HG03378 (cell line): ENCODE measurements at regions not wholly inside any gene's neighbourhood (a gene's known extent, or its start where the extent isn't known, plus 50 kb on each side); places are given as distances from the start of the nearest gene placed in this dataset.
"Not testable (repeated sequence)": the region's sequence is repeated elsewhere in the genome, so short reads cannot be mapped to it uniquely, and the experiment has no call there.

ENCODE experiments used
- ATAC-seq: cut with Tn5 transposase; IDR thresholded peaks from one replicate; pipeline ENCODE4 v1.9.1; 2021; ENCODE audit warnings: mild to moderate bottlenecking, moderate library complexity; ENCODE audit not compliant: unreplicated experiment

DNA sequence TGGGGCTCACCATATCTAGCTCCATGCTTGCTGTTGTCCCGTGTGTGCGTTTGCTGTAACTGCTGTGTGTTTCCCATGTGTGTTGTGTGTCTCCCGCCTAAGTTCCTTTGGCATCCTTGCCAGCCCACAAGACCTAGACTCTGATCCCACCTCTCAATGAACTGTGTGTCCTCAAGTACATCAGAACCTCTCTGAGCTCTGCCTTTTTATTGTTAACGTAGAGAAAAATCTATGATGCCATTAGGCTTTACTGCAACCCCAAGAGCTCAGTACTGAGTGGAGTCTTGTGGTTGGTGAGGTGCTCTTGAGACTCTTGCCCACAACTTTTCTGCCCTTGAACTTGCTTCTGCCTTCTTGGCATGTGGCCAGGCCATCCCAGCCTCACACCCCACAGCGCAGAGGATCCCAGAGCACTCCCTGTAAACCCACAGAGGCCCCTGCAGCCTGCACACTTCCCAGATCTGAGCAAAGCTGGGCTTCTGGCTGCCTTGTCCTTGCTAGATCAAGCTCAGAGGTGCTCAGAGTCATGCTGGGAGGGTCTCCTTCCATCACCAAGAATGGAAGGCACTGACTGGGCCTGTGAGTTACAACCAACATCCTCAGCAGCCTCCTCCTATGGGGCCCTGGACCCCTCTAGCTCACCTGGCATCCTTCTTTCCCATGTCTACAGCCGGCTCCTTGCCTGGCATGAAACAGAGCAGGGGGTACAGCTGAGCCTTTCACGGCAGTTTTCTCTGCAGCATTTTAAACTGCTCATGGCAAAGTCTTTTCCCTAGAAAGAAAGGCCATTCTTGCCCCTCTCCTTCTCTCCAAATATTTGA lies 643.4 kb downstream of the ACTR3B start:
- ATAC-seq: no peak

DNA sequence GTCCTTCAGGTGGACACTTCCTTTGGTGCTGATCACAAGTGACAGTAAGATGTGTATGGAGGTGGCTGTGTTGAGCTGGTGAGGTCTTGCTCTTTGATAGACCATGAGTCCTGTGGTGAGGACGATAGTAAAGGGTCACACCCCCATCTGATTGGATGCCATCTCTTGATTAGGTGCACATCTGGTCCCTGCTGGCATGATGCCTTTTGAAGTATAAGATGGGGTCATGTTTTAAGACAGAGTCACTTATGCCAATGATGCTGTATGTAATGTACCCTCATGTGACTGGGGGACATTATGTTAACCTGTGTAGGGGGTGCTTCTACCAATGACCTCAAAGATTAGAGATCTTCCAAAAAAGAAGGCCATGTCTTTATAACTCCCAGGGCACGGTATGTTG lies 644.6 kb downstream of the ACTR3B start:
- ATAC-seq: no peak

DNA sequence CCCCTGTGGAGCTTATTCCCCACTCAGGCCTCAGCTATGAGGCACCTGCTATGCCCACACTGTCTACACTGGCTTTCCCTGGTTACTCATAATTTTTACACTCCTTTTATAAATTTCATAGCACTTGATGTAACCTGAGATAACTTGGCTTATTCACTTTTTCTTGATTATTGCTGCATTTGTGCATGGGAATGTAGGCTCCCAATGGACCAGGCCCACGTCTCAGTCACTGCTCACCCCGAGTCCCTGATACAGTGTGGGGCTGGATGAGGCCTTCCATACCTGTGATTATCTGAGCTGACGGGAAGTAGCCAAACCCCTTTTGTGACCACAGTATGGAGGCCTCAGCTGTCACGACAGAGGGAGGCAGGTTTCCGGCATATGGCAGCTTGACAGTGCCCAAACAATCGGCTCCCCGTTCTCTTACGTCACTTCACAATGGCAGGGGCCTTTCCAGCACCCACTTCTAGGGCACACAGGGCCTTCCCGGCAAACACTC lies 645.3 kb downstream of the ACTR3B start:
- ATAC-seq: no peak

DNA sequence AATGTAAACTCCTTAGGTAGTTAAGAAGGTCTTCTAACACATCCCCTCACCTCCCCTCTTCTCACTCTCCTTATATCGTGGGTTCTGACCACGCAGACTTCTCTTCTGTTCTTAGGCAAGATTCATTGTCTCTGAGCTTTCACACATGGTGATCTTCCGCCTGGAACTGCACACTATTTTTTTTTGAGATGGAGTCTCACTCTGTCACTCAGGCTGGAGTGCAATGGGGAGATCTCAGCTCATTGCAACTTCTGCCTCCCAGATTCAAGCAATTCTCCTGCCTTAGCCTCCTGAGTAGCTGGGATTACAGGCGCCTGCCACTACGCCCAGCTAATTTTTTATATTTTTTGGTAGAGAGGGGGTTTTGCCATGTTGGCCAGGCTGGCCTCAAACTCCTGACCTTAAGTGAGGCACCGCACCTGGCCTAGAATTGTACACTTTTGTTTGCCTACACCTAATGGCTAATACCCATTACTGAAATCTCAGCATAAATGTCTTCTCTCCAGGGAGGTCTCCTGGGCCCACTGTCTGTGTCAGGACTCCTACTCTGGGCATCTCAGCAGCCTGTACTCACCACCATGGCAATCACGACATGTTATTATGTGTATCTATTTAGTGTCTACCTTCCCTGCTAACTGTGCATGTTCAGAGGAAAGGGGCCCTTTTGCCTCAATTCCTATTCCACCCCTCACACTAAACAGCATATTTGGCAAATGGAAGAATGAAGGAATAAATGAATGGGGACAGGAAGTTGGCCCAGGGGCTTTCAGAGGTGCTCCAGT lies 646.3 kb upstream of the DPP6 start:
- ATAC-seq: no peak

DNA sequence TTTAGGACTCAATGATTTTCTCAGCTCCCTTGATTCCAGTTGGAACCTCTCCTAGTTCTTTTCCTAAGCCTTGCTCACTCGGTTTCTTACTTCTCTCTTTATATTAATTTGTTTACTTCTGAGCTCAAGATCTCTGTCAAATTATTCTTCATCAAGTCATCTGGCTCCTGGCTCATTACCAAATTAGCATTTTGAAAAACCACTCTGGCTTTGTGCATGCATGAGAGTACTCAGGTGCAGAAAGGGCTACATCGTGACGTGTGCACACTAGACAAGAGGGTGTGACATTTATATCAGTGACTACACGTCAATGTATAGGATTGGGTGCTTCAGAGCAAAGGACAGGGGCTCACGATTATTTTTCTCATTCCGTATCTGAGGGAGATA lies 645.7 kb upstream of the DPP6 start:
- no peak for ATAC-seq

DNA sequence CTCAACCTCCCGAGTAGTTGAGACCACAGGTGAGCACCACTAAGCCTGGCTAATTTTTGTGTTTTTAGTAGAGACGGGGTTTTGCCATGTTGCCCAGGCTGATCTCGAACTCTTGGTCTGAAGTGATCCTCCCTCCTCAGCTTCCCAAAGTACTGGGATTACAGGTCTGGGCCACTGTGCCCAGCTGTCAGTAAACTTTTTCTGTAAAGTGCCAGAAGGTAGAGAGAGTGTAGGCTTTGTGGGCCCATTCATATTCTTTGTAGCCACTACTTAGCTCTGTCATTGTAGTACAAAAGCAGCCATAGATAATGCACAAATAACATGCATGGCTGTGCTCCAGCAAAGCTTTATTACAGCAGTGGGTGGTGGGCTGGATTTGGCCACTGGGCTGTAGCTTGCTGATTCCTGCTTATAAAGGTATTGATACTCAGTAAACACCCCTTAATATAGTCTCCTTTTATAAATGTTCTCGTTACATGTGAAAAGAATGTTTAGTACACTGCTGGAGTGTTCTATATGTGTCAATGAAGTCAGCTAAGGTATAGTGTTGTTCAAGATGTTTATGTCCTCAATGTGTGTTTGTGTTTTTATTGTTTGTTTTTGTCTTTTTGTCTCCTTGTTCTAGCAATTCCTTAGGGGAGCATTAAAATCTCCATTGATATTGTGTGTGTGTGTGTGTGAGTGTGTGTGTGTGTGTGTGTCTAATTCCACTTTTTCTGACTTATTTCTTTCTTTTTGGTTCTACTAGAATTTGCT lies 644.7 kb upstream of the DPP6 start:
- ATAC-seq: no peak

DNA sequence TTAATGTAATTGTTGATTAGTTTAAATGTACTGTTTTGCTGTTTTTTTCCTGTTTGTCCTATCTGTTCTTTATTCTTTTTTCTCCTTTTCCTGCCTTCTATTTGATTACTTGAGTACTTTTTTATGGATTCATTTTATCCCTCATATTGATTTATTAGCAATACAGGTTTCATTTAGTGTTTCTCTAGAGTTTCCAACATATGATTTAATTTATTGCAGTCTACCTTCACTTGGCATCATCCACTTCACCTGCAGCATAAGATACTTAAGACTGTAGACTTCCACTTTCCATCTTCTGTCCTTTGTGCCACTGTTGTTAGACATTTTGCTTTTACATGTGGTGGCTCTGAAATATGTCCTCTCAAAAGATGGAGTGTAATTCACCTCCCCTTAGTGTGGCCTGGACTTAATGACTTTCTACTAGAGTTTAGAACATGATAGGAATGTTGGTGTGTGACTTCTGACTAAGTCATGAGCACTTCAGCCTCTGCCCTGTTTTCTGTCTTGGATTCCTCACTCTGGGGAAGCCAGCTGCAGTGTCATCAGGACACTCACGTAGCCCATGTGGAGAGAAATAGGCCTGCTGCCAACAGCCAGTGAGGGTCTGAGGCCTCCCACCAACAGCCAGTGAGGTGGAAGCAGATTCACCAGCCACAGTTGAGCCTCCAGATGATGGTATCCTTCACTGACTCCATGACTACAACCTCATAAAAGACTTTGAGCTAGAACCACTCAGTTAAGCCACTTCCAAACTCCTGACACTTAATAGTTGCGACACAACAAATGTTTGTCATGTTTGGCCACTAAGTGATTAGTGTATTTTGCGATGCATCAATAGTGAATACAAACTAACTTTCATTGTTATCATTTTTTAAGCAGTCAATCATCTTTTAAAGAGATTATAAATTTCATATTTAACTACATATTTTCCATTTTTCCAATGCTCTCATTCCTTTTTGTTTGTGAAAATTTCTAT lies 643.5 kb upstream of the DPP6 start:
- ATAC-seq: no peak

DNA sequence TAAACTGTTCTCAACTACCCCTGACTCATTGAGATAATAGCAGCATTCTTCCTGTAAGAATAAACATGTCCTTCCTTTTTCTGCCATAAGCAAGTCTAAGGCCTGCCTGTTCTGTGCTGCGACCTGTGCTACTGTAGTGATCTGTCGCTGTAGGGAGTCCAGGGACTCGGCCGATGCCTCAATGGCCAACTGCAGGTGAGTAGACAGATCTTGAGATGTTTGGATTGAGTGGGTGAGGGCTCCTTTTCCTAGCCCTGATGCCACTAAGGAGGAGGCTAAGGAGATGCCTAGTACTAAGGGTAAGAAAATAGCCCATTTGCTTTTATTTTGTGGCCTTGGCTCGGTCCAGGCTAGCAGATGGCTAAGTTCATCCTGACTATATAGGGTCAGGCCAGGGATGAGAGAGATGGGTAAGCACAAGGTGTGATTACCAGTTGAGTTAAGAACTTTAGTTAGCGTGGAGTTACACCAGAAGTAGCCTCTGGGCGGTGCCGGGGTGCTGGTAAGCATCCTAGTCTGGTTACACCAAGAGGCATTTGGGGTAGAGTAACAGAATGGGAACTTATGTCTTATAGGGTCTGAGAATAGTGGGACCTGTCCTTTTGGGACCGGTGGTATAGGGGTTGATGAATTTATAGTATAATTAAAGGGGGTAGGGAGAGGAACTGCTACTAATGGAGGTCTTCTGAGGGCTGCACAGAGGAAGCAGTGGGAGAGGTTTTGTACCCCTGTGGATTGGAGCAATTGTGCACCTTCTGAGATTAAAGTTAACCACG lies 642.4 kb upstream of the DPP6 start:
- not testable (repeated sequence) for ATAC-seq

DNA sequence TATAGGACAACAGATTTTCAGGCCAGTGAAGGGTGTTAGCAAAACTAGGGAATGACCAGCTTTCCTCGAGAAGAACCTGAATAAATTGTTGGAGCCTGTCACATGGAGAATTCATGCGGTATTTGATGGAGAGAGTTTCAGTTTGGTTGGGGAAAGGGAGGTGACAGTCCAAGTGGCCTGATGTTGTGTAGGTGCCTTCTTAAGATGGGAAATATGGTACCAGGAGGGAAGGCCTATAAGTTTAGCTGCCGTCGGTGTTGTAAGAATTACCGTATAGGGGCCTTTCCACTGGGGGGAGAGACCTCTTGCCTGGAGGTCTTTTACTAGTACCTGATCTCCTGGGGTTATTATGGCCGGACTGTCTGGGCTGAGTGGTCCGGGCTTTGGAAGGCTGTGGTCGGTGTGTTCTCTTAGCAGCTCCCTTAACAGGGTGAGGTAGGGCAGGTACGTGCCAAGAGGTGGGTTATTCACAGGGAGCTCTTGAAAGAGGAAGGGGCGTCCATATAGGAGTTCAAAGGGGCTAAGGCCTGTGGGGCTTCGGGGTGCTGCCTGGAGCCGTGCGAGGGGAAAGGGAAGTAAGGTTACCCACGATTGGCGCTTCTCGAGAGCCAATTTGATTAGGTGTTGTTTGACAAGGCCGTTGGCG lies 641.1 kb upstream of the DPP6 start:
- not testable (repeated sequence) for ATAC-seq

DNA sequence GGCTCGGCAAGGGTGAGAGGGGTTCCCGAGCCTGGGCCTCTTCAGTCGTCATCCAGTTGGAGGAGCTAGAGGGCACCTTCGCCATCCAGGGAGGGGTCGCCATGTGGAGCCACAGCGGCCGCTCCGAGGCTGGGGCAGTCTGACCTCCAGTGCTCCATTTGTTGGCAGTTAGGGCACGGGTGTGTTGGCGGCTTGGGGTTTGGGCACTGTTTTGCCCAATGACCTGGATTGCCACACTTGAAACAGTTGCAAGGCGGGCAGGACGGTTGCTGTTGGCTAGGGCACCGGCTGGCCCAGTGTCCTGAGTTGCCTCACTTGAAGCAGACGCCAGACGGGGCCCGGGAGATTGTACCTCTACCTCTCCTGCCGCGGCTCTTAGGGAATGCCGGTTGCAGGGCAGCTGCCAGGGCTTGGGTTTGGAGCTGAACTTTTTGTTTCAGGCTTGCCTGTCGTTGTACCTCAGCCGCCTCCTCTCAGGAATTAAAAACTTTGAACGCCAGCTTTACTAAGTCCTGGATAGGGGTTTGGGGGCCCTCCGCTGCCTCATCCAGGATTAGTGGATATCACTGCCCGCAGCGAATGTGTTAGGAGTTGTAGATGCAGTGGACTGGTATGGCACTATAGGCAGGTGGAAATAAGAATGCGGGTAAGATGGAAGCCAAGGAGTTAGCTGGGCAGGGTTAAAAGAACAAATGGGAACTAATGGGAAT lies 639.9 kb upstream of the DPP6 start:
- ATAC-seq: not testable (repeated sequence)

DNA sequence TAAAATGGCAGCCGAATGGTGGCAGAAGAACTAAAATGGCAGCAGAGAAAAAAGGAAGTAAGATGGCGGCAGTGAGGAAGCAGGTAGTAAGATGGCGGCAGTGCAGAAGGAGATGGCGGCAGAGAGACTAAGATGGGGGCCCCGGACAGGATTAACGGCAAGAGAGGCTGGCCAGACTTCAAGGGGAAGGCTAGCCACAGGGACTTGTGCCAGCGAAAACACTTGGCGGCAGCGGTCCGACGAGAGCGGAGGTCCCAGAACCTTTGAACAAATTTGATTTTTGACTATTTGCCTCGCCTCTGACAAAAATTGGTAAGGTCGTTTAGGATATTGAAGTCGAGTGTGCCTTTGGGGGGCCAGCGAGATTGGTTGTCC lies 639.4 kb upstream of the DPP6 start:
- ATAC-seq: not testable (repeated sequence)

DNA sequence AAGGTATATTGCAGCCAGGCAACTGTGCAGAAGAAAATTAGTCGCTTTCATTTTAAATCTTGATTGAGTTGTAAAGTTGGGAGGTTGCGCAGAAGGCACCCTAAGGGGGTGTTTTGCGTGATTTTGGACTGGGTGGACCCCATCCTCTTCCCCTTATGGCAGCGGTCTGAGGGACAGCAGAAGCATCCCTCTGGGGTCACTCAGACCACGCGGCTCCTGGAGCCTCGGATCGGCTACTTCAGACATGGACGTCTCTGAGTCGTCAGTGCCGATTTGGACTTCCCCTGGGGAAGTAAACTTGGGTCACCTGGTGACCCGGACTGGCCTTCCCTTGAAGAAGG lies 639.0 kb upstream of the DPP6 start:
- ATAC-seq: no peak

DNA sequence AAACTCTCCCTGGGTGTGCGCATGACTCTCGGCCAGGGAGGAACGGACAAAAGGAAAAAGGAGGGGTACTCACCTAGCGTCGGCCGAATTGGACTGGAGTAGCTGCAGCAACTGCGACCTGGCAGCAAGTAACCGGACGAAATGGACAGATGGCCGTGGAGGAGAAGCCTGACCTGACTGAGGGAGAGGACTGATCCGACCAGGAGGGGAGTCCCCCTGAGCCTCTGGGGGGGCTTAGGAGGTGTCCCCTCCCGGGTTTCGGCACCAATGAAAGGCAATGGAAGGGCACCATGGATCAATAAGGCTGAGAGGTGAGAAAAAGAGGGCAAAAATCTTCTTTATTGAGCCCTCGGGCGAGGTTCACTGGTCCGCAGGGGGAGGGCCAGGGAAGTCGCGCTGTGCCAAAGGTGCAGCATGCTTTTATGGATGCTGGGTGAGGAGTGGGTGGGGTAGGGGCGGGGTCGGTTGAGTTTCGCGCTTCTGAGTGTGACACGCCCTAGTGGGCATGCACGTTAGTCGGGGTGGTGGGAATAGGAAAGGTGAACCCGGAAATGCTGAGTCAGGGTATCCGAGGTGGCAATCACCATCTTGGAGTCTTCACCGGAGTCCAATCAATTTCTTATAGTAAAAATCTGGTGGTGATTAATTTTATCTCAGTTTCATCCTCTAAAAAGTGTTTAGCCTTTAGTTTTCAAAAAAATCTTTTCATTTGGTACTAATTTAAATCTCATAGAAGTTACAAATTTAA lies 638.5 kb upstream of the DPP6 start:
- no peak for ATAC-seq

DNA sequence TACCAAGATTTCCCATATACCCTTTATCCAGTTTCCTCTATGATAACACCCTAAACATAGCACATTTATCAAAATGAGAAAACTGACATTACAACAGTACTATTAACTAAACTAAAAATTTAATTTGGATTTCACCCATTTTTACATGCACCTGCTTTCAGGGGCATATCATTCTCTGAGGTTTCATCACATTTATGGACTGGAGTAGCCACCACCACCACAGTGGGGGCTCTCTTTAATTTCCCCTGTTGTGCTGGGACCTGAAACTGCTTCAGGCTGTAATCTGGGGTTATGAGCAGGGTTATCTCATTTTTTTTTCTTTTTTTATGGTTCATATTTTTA lies 637.9 kb upstream of the DPP6 start:
- ATAC-seq: no peak

DNA sequence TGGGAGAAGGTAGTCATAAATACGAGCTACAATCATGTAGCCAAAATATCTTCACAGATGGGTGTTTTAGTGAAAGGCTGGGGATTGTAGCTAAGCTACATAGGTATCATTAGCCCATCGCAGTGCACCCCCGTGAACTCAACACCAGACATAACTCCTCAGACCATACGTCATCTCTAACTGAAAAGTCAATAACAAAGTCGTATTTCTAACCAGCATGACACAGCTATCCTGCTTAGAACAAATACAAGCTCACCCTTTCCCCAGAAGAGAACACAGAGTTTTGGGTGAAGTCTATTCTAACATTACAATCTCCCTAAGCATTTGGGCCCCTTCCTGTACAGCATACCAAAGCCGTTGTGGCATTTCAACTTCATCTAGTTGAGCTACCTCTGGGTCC lies 636.6 kb upstream of the DPP6 start:
- no peak for ATAC-seq

DNA sequence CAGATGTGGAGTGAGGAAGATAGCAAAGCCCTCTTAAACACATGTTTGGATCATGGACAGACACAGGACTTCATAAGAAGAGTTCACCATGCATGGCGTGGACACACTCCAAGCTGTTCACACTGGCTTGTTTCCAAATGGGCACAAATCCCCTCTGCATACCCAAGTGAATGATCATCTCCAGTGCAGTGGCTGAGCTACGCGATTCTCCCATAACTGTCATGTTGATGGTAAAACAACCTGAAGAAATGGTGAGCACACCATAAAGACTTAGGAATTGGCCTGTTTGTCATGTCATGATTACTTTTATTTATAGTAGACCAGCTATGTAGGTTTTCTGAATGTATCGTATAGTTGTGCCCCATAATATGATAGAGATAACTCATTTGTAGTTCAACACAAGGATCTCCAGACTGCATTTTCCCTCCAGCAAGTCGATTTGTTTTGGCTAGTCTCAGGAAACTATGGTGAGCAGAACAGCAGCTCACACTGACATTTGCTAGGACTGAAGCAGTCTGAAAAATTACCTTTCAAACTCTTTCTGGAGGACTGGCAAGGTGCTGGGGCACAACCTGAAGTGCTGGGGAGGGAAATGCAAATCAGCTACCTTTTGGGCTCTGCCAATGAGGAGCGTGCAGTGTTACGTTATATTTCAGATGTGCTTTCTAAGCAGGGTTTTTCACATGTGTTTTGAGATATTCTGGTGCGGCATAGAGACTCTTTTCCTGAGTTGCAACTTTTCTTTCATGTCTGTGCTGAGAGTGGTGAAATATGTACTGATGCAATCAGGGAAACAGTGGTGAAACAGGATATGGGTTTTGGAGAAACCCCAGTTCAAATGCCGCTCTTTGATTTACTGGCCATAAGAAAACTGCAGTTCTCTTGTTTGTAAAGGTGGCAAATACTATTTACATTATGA lies 629.6 kb upstream of the DPP6 start:
- ATAC-seq: no peak

DNA sequence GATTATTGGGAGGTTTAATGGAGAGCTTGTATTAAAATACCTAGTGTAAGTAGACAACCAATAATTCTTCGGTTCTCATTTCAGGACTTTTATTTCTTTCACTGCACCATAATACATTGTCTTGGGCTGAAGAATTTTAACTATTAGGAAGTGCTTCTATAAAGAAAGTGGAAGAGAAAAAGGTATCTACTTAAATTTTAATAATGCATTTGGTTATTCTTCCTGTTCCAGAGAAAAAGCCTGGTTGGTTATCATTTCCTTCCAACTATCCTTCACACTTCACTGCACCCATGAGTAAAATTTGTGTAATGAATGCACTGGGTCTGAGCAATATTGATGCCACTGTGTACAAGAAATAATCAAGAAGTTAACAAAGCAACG lies 629.0 kb upstream of the DPP6 start:
- ATAC-seq: no peak
